NCI-H2227 (cell line): ENCODE measurements at regions not wholly inside any gene's neighbourhood (a gene's known extent, or its start where the extent isn't known, plus 50 kb on each side); places are given as distances from the start of the nearest gene placed in this dataset.

Experiments used
- DNase-seq: peaks from one replicate; lab custom pipeline; 2025; ENCODE audit not compliant: unreplicated experiment; lab: John Stamatoyannopoulos, UW

GRCh38 chr13:37241786-37242185 is 136.3 kb upstream of the CSNK1A1L start:
- DNase-seq = no peak

- no peak for DNase-seq
Observed at GRCh38 chr13:37230346-37230745, 124.9 kb upstream of the CSNK1A1L start.

DNA sequence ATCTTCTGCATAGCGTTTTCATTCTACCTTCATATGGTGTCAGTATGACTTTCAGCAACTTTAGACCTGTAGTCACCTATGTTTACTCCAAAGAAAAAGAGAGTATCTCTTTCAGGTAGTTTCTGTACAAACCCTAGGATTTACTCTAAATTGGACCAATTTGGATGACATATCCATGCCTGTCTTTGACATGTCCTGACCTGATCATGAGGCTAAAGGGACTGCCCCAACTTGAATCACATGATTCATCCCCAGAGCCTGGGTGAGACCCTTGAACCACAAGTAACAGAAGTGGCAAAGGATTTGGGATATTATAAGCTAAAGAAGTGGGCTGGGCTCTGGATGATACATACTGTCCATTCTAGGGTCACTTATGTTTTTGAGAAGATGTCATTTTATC is 124.5 kb upstream of the CSNK1A1L start:
- no peak for DNase-seq

GRCh38 chr13:37226971-37227370 is 121.5 kb upstream of the CSNK1A1L start:
- DNase-seq = no peak

- no peak for DNase-seq
Observed at GRCh38 chr13:37225414-37226070, 120.1 kb upstream of the CSNK1A1L start.

- no peak for DNase-seq
Observed at GRCh38 chr13:37216331-37216730, 110.9 kb upstream of the CSNK1A1L start.

DNA sequence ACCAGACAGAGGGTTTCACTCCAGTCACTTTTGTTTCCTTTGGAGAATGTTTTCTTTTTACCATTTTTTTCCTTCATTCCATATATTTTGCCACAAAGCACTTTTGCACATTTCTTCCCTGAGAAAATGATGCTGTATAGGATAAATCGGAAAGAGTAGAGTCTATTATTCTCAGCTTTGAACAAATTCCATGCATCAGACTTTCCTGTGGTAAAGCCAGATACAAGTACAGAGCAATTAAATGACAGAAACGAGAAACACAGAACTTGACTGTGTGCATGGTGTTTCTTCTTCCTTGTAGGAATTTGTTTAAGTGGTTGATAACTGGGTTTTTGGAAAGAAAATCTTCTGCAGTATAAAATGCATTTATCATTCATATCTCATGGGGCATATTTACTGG is 107.4 kb upstream of the CSNK1A1L start:
- DNase-seq = no peak

DNA sequence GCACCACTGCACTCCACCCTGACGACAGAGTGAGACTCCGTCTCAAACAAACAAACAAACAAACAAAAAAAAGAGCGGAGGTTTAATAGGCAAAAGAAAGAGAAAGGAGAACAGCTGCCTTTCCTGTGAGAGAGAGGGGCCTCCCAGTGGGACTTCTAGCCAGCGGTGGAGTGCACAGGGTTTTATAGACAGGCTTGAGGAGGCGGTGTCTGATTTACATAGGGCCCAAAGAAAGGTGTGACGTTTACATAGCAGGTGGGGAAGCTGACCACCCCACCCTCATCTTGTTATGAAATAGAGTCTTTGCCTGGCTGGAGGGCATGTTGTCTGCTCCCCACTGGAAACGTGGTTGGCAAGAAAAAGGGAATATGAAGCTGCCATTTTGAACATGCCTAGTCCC is 106.0 kb upstream of the CSNK1A1L start:
- DNase-seq = no peak

DNA sequence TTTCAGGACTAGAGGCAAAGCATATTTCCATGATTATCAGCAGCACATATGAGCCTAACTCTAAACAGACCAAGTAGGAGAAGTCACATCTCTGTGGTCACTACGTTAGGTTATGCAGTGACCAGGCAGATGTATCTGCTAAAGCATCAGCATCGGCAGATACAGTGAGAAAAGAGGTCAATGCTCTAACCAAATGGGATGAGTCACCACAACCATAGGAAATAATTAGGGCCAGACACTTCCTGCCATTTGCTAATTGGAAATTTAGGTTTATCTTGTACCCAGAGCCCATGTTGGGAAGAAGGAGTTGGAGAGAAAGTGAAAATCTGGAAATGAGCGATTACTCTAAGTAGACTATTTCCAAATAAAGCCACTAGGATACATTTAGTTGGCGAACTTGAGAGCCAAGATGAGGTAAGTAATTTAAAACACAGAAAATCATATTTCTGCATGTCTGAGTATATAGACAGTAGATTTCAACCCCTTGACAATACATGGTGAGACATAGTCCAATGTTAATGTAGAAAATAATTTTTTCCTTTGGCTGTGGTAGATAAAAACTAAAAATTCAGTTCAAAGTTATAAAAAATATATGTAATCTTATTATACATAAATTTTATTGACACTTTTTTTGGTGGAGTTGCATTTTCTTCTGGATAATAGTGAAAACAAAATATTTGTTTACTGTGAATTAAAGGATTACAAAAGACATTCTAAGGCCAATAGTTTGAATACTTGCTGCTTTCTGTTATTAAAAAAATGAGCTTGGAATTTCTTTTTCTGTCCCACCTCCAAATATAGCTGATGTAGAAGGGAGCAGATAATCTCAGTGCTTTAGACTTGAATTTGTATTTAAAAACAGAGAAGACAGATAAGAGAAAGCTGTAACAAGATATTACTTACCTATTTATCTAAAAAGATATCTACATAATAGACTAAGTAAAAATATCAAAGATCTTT is 104.4 kb upstream of the CSNK1A1L start:
- no peak for DNase-seq

DNA sequence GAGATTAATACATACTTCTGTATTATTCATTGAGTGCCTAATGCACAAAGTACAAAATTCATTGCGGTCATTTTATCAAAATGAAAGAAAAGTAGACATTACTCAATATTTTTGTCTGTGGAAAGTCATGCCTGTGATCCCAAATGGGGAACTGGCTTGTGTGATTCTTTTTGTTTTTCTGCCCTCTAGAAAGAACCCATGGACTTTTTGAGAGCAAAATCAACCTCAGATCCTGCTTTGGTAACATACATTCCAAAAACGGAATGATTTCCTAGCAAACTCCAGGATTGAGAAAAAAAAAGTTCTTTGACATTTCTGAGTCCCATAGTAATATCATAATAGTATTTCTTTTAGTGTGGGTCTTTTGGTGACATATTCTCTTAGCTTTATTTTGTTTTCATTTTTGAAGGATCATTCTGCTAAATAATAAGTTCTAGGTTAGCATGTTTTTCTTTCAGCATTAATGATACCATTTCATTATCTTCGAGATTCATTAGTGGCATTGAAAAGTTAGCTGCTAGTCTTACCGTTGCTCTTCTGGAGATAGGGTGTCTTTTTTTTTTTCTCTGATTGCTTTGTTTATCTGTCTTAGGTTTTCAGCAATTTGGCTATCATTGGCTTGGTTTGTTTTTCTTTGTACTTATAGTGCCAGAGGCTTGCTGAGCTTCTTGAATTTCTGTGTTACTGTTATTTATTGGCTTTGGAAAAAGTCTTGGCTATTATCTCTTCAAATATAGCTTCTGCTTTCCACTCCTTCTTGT is 102.4 kb upstream of the CSNK1A1L start:
- DNase-seq = no peak

GRCh38 chr13:37202264-37202663 is 96.8 kb upstream of the CSNK1A1L start:
- DNase-seq = no peak

DNA sequence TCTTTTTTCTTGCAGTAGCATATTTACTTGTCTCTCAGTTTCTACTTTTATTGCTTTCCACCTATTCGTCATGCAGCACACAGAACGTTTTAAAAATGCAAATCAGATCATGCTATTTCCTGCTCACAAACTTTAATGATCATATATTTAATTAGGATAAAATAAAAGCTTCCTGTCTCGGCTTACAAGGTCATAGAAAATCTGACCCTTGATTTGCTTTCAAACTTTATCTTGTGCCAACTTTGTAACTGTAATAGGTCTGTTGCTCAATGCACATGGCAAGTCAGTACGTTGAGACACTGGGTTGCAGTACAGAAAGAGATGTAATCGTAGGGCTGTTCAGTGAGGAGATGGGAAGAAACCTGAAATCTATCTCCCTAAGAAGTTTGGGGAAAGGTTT is 95.6 kb upstream of the CSNK1A1L start:
- no peak for DNase-seq

DNA sequence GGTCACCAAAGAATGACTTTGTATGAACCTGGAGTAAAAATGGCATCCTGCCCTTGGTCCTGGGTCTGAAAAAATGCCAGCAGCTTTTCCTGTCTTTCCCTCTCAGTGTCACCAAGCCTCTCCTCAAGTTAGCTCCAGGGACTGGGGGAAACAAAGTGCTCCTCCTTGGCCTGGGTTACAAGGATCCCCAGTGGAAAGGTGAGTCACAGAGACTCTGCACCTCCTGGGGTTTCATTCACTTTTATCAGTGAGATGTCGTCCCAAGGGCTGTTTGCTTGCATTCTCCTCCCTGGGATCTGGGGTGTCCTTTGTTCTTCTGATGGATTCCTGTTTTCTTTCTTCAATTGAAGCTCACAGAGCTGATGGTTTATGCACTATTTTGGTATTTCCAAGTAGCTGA is 93.2 kb upstream of the CSNK1A1L start:
- DNase-seq = no peak

DNA sequence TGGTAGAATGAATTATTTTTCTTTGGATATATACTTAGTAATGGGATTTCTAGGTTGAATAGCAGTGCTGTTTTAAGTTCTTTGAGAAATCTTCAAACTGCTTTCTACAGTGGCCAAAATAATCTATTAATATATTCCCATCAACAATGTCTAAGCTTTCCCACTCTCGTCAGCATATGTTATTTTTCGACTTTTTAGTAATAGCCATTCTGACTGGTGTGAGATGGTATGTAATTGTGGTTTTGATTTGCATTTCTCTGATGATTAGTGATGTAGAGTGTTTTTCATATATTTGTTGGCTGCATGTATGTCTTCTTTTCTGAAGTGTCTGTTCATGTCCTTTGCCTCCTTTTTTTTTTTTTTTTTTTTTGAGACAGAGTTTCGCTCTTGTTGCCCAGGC is 90.2 kb upstream of the CSNK1A1L start:
- DNase-seq = no peak

- DNase-seq = no peak
Observed at GRCh38 chr13:37194428-37194861, 89.0 kb upstream of the CSNK1A1L start.

DNA sequence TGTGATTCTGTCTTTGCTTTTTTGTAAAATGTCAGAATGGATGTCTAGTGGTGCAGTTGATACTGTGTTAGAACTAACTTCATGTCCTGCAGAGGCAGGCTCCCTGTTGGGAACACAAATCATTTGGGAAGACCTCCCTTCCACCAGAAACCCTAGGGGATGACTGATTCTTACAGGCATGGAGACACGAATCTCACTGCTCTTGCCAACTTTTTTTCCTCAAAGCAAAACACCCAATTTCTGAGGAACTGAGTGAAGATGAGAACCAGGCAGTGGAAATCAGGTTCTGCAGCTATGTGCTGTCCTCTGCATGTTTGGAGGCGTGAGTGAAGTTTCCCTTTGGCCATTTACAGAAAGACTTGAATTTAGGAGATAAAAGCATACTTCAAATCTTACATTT is 87.5 kb upstream of the CSNK1A1L start:
- DNase-seq = no peak

DNA sequence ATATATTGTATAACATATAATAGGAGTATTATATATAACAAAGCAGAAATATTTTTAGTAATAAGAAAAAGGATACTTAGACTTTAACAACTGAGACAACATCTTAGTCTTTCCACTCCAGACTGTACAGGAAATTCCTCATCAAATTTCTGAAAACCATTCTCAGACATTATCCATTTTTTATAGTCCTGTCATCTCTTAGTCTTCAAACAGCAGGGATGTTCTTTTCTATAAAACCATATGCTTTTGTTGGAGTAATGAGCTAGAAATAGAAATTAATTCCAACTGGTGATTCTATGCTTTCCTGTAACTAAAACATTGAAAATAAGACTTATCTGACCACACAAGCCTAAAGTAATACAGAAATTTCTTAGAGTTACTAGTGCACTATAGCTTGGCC is 82.2 kb upstream of the CSNK1A1L start:
- DNase-seq = no peak

- no peak for DNase-seq
Observed at GRCh38 chr13:37187105-37187504, 81.6 kb upstream of the CSNK1A1L start.

DNA sequence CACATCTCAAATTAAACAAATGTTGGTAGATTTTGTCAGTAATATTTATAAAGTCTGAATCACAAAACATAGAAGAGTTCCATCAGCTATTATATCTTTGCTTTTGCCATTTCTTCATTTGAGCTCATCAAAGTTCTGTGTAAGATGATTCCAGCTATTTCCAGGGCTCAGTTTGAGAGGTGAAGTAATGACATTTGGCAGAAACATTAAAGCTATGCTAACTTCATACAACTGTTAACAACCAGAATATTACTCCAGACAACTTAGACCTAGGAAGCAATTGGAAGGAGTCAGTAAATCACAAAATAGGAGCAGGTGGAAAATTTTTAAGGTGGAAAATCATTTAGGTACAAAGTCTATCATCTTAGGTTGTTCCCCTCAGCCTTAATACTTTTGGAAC is 76.2 kb upstream of the CSNK1A1L start:
- no peak for DNase-seq

GRCh38 chr13:37179645-37180044 is 74.2 kb upstream of the CSNK1A1L start:
- no peak for DNase-seq

GRCh38 chr13:37177125-37177524 is 71.7 kb upstream of the CSNK1A1L start:
- DNase-seq = no peak

GRCh38 chr13:37175996-37176395 is 70.5 kb upstream of the CSNK1A1L start:
- DNase-seq = no peak
